ENCODE measurements at regions not wholly inside any gene's neighbourhood (a gene's known extent, or its start where the extent isn't known, plus 50 kb on each side); places are given as distances from the start of the nearest gene placed in this dataset.
A peak's percentile ranks its signal among the peaks of the same experiment; 100 is the strongest.

DNA sequence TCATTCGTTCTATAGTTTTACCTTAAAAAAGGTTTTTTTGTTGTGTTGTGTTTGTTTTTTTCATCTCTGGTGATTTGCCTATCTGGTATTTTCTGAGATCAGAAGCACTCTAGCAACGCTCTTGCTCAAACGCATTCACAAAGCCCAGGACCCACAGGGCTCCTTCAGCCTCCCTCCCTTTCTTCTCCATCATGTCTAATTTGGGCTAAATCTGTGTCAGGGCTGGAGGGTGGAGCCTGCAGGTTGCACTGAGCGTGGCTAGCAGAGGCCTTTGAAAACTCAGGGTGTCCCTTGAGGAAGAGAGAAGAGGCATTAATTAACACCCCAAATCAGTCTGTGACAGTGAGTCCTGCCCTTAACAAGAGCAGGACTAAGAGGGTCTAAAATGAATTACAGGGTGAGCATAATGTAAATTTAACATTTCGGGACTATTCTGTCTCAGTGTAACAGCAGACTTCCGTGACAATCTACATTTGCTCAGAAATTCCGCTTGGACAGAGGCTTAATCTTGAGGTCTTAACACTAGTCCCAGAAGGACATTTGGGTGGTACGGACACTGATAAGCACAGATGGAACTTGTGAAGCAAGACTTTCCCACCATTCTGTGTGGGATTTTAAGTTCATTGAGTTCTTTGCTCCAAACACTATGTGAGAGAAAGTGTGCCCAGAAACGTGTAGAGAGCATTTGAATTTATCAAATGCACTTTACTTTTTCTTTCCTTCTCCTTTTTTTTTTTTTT is 174.4 kb upstream of the APCDD1 start:
- Histone ChIP-seq H3K36me3 (no peaks in the 10 kb centered on the region), H3K9me3 (no peaks in the 10 kb centered on the region), H3K27me3 (no peaks in the 10 kb centered on the region), H3K4me1 (peaks cover 0 to 9% (median 0%) of the 10 kb centered on the region in 9 donors), H3K27ac (no peak overlapping the region), H3K4me3 (no peak overlapping the region)
- no peak for DNase-seq
- 70 to 71% methylated on average over 9 of the region's 9 CpGs for WGBS, 2 donors
- peak in 7 of 8 donors; percentile 21 to 68 (median 55) for ATAC-seq
- no peak for TF ChIP-seq CTCF (IDR thresholded peaks at IDR 0.05)
- intact Hi-C loops (cut with DNase I), result no loop called here

DNA sequence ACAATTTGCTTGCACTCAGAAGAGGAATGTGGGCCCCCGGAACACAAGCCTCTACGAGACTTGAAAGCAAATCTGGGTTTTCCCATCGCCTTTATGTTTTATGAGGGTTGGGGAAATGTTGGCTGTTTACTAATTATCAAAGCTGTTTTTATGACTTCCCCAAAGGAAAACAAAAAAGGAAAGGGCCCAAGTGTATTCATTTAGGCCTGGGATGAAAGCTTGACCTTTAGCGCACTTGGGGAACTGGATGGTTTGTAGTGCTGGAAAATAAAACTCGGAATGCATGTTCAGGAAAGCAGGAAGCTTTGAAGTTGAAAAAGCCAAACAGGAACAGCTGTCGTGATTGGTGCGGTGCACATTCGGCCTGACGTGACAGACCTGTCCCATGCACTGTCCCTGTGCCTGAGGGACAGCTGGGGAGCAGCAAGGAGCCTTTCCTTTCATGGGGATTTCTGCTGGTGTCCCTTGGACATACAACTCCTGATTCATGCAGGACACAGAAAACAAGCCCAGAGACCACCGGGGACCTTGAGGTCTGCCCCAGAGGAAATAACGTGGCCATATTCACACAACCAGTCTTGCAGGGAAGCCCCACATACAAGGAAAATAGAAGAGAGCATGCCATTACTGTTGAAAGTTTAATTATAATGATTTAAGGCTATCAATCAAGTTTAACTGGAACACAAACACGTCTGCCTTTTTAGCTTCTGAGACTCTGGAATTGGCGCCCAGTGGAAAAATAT is 169.7 kb upstream of the APCDD1 start:
- H3K27ac ChIP-seq, result peak overlapping the region in 1 of 10 donors; percentile 67
- no peaks in the 10 kb centered on the region for H3K27me3 ChIP-seq

DNA sequence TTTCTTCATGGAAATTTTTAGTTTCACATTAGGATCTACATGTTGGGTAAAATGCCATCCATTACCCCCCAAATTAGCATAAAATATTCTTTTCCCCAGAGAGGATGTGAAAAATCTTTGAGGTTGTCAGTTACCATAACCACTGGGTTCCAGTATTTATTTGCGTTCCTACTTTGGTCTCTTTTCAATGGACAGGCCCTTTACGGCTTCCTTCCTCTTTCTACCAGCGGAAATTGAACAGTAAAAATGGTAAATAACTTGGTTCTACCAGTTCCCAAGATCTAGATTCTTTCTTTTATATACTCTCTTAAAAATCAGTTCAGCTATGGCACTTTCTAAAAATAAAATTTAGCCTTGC is 169.2 kb upstream of the APCDD1 start:
- Histone ChIP-seq H3K4me3 (no peak overlapping the region), H3K27ac (peak overlapping the region in 1 of 10 donors; percentile 67), H3K36me3 (no peaks in the 10 kb centered on the region), H3K9me3 (peaks cover 0 to 8% (median 0%) of the 10 kb centered on the region in 11 donors), H3K27me3 (no peaks in the 10 kb centered on the region), H3K4me1 (peaks cover 0 to 23% (median 0%) of the 10 kb centered on the region in 9 donors)
- peak in 1 of 8 donors; percentile 58 for ATAC-seq
- TF ChIP-seq CTCF (IDR thresholded peaks at IDR 0.05), result no peak
- DNase-seq, result no peak
- WGBS, 2 donors, result 78 to 85% methylated on average over 3 of the region's 3 CpGs
- intact Hi-C loops (cut with DNase I), result no loop called here

More for the DNA sequence above, 169.7 kb upstream of the APCDD1 start:
- no peak for TF ChIP-seq CTCF (IDR thresholded peaks at IDR 0.05)
- peaks cover 0 to 18% (median 0%) of the 10 kb centered on the region in 9 donors for H3K4me1 ChIP-seq
- no peak for ATAC-seq
- peaks cover 0 to 8% (median 0%) of the 10 kb centered on the region in 11 donors for H3K9me3 ChIP-seq
- no peak for DNase-seq
- H3K4me3 ChIP-seq, result no peak overlapping the region
- intact Hi-C loops (cut with DNase I), result no loop called here
- no peaks in the 10 kb centered on the region for H3K36me3 ChIP-seq
- WGBS, 2 donors, result 71 to 75% methylated on average over 13 of the region's 13 CpGs

DNA sequence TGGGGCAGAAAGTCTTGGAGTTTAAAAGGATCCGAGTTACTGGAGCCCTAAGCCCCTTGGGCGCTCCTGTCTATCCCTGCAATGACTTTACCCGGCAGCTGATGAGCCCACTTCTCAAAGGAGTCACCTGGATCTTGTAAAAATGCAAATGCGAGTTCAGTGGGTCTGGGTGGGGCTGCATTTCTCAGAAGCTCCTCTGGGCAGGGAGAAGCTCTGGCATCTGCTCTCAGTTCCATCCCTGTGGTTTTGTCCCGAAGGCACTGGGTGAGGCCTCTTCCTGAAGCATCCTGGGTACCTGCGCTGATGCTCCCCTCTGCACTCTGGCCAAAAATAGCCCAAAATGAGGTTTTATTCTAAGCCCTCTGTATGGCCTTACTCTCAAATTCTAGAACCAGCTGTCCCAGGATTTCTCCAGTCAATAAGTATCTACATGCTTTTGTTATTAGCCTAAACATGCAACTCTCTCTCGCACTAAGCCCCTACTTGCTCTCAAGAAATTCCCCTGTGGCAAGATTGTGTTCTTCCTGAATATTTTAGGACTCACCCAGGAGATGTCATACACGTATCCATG is 167.8 kb upstream of the APCDD1 start:
- 91 to 92% methylated on average over 8 of the region's 8 CpGs for WGBS, 2 donors
- ATAC-seq (no peak), DNase-seq (no peak)
- no peaks in the 10 kb centered on the region for H3K27me3 ChIP-seq
- no peak overlapping the region for H3K27ac ChIP-seq
- no peak overlapping the region for H3K4me3 ChIP-seq
- intact Hi-C loops (cut with DNase I), result no loop called here
- H3K36me3 ChIP-seq, result no peaks in the 10 kb centered on the region
- peaks cover 0 to 29% (median 0%) of the 10 kb centered on the region in 9 donors for H3K4me1 ChIP-seq
- no peak for TF ChIP-seq CTCF (IDR thresholded peaks at IDR 0.05)
- peaks cover 0 to 8% (median 0%) of the 10 kb centered on the region in 11 donors for H3K9me3 ChIP-seq
